ENCODE measurements at regions not wholly inside any gene's neighbourhood (a gene's known extent, or its start where the extent isn't known, plus 50 kb on each side); places are given as distances from the start of the nearest gene placed in this dataset.

DNA sequence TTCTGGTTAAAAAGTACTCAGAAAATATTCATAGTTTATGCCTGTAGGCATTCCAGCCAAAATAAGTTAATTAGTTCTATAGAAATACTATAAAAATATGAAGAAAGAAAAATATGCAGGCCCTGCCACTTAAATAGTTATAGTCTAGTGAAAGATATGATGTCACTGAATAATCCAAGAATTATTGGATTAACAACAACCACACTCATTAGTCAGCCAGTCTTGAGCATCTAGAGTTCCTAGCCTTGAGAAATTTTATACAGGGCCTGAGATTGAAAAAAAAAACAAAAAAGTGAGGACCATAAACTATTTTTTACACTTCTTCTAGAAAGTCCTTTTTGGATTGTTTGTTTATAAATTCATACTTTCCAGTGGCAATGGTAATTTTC is 823.0 kb downstream of the FAT4 start:
- H3K27me3 ChIP-seq (replicated peaks in 1 of 7): no peaks in the 10 kb centered on the region
- no peak overlapping the region for H3K27ac ChIP-seq
- no peaks in the 10 kb centered on the region for H3K4me1 ChIP-seq
- H3K9me3 ChIP-seq: peaks cover 0 to 22% (median 7%) of the 10 kb centered on the region in 8 donors
- TF ChIP-seq, protein P1, sequence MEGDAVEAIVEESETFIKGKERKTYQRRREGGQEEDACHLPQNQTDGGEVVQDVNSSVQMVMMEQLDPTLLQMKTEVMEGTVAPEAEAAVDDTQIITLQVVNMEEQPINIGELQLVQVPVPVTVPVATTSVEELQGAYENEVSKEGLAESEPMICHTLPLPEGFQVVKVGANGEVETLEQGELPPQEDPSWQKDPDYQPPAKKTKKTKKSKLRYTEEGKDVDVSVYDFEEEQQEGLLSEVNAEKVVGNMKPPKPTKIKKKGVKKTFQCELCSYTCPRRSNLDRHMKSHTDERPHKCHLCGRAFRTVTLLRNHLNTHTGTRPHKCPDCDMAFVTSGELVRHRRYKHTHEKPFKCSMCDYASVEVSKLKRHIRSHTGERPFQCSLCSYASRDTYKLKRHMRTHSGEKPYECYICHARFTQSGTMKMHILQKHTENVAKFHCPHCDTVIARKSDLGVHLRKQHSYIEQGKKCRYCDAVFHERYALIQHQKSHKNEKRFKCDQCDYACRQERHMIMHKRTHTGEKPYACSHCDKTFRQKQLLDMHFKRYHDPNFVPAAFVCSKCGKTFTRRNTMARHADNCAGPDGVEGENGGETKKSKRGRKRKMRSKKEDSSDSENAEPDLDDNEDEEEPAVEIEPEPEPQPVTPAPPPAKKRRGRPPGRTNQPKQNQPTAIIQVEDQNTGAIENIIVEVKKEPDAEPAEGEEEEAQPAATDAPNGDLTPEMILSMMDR (IDR thresholded peaks at IDR 0.05 in 8 of 11, conservative IDR thresholded peaks at IDR 0.05 in 3 of 11): no peak
- TF ChIP-seq POLR2AphosphoS5 (IDR thresholded peaks at IDR 0.05) (no peak), POLR2A (IDR thresholded peaks at IDR 0.05) (no peak)
- intact Hi-C loops (cut with DNase I; ENCODE audit: low total_unique reads): no loop called here
- no peak for DNase-seq
- no peak overlapping the region for H3K4me3 ChIP-seq
- H3K36me3 ChIP-seq: no peaks in the 10 kb centered on the region

DNA sequence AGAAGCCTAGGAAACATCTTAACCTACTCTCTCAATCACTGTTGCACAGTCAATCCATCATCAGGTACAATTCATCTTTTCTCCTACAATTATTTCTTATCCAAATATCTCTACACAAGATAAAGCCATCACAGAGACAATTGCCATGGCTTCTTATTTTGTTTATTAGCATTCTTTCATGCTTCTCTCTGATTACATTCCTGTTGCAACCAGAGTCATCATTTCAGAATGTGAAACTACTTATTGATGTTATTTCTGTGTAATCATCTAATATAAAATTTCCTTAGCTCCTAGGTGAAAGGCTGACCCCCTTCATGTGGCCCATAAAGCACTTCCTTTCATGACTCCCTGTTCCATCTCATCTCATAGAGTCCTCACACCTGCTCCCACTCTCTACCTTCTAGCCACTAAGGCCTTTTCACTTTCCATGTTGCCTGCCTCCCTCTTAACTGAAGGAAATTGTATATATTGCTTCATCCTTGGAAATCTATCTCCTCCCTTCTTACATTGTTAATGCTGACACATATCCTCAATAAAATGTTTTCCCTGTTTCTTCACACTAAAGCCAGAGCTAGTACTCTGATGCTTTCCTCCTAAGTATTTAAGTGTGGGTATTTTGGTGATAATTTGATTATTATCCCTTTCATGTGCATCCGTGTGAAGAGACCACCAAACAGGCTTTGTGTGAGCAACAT is 829.9 kb downstream of the FAT4 start:
- intact Hi-C loops (cut with DNase I; ENCODE audit: low total_unique reads): no loop called here
- TF ChIP-seq POLR2AphosphoS5 (IDR thresholded peaks at IDR 0.05) (no peak), POLR2A (IDR thresholded peaks at IDR 0.05) (no peak)
- TF ChIP-seq, protein P1 (IDR thresholded peaks at IDR 0.05 in 8 of 11, conservative IDR thresholded peaks at IDR 0.05 in 3 of 11): no peak
- Histone ChIP-seq H3K4me1 (no peaks in the 10 kb centered on the region), H3K27ac (no peak overlapping the region), H3K9me3 (peaks cover 0 to 6% (median 0%) of the 10 kb centered on the region in 8 donors), H3K4me3 (no peak overlapping the region), H3K36me3 (no peaks in the 10 kb centered on the region), H3K27me3 (replicated peaks in 1 of 7) (no peaks in the 10 kb centered on the region)
- no peak for DNase-seq
- WGBS, 5 donors: 81 to 94% (median 88%) methylated on average over 1 of the region's 1 CpG

DNA sequence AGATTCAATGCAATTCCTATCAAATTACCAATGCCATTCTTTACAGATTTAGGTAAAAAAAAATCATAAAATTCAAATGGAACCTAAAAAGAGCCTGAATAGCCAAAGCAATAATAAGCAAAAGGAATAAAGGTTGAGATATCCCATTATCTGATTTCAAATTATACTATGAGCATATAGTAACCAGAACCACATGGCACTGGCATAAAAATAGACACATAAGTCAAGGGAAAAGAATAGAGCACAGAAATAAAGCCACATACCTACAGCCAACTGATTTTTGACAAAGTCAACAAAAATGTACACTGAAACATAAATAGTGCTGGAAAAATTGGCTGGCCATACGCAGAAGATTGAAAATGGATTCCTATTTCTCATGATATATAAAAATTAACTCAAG is 853.7 kb downstream of the FAT4 start:
- Histone ChIP-seq H3K27ac (no peak overlapping the region), H3K36me3 (no peaks in the 10 kb centered on the region), H3K27me3 (replicated peaks in 1 of 7) (no peaks in the 10 kb centered on the region), H3K4me1 (no peaks in the 10 kb centered on the region), H3K9me3 (peaks cover 0 to 17% (median 0%) of the 10 kb centered on the region in 8 donors), H3K4me3 (no peak overlapping the region)
- intact Hi-C loops (cut with DNase I; ENCODE audit: low total_unique reads): no loop called here
- WGBS, 5 donors: 0 to 93% (median 53%) methylated on average over 1 of the region's 1 CpG
- TF ChIP-seq, protein P1 (IDR thresholded peaks at IDR 0.05 in 8 of 11, conservative IDR thresholded peaks at IDR 0.05 in 3 of 11): no peak
- TF ChIP-seq POLR2AphosphoS5 (IDR thresholded peaks at IDR 0.05) (no peak), POLR2A (IDR thresholded peaks at IDR 0.05) (no peak)
- DNase-seq: no peak

DNA sequence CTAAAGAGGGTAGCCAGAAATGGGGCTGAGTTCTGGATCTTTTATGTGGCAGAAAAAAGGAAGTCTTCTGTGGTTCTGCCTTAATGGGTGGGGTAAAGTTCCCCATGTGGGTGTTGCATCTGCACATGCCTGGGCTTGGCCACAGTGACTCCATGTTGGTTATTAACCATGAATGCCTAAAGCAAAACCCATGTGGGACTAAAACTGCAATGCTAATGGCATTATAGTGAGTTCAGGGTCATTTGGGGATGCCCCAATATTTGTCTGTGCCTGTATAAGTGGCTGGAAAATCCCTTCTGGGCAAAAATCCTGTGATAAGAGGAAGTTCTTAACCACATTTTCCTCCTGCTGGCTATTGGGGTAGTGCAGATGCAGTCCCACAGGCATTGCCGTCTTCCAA is 857.4 kb downstream of the FAT4 start:
- Histone ChIP-seq H3K4me1 (no peaks in the 10 kb centered on the region), H3K4me3 (no peak overlapping the region), H3K27ac (no peak overlapping the region), H3K9me3 (peaks cover 0 to 17% (median 0%) of the 10 kb centered on the region in 8 donors), H3K36me3 (no peaks in the 10 kb centered on the region), H3K27me3 (replicated peaks in 1 of 7) (no peaks in the 10 kb centered on the region)
- DNase-seq: no peak
- intact Hi-C loops (cut with DNase I; ENCODE audit: low total_unique reads): no loop called here
- TF ChIP-seq POLR2A (IDR thresholded peaks at IDR 0.05) (no peak), POLR2AphosphoS5 (IDR thresholded peaks at IDR 0.05) (no peak)
- TF ChIP-seq, protein P1 (IDR thresholded peaks at IDR 0.05 in 8 of 11, conservative IDR thresholded peaks at IDR 0.05 in 3 of 11): no peak
- WGBS, 5 donors: 14 to 25% (median 19%) methylated on average over 1 of the region's 1 CpG

Measured in spleen (tissue), 11 donors.